ENCODE measurements at regions not wholly inside any gene's neighbourhood (a gene's known extent, or its start where the extent isn't known, plus 50 kb on each side); places are given as distances from the start of the nearest gene placed in this dataset.

DNA sequence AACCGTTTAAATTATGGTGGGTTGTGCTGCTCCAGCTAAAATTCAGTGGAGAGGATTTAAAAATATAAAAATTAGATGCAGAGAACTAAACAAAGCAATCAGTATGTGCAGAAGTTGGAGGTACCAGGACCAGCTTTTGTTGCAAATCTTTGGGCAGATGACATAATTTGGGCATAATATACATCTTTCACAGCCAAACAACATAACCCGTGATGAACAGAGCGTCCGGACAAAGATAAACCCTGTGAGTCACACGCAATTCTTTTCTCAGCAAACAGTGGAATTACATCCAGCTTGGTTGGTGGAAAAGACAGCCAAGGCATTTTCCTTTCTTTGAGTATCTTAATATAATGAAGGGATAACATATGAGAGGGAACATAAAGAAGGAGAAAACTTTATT is 419.4 kb upstream of the ADAMTS9 start:
- Histone ChIP-seq H3K4me3 (ENCODE audit: low read length) (no peak overlapping the region), H3K27ac (ENCODE audit: low read length) (no peak overlapping the region), H3K36me3 (ENCODE audit: control insufficient read depth, low read depth, low read length) (no peaks in the 10 kb centered on the region), H3K9me3 (ENCODE audit: control insufficient read depth, low read depth, low read length) (no peaks in the 10 kb centered on the region), H3K4me1 (ENCODE audit: control insufficient read depth, low read depth, low read length) (no peaks in the 10 kb centered on the region), H3K27me3 (ENCODE audit: control insufficient read depth, insufficient read depth, low read length) (no peaks in the 10 kb centered on the region), H3K9ac (ENCODE audit: low read length) (no peak overlapping the region)

DNA sequence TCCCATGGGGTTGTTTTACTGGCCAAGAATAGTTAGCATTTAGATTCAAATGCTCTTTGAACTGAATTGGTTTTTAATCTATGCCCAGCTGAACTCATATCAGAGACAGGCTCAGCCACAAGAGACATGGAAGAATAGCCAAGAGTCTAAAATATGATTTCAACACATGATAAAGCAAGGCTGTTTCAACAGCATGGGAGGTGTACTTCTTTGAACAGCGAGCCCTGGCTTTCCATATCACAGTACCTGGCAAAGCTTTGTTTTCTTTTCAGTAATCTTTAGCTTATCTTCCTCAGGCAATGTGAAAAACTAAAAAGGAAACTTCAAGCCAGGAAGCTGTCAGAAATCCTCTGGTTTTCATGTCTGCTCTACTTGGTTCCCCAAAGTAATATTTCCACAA is 413.6 kb upstream of the ADAMTS9 start:
- H3K4me3 ChIP-seq (ENCODE audit: low read length): no peak overlapping the region
- no peak overlapping the region for H3K27ac ChIP-seq (ENCODE audit: low read length)
- no peak overlapping the region for H3K9ac ChIP-seq (ENCODE audit: low read length)
- H3K36me3 ChIP-seq (ENCODE audit: control insufficient read depth, low read depth, low read length): no peaks in the 10 kb centered on the region
- H3K27me3 ChIP-seq (ENCODE audit: control insufficient read depth, insufficient read depth, low read length): no peaks in the 10 kb centered on the region
- H3K9me3 ChIP-seq (ENCODE audit: control insufficient read depth, low read depth, low read length): no peaks in the 10 kb centered on the region
- H3K4me1 ChIP-seq (ENCODE audit: control insufficient read depth, low read depth, low read length): peaks cover 8% of the 10 kb centered on the region

DNA sequence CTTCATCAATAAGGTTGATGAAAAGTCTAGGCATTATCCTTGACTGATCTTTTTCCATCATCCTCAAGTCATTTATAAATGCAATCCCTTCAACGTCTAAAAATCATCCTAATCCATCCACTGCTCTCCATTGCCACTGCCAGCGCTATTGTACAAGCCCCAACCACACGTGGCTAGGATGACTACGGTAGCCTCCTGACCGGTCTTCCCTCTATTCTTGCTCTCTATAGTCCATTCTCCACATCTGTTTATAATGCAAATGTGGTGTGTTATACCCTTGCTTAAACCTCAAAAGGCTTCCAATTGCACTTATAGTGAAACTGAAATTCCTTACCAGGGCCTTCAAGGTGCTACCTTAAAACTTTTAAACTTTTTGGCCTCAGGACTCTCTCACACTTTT is 410.6 kb upstream of the ADAMTS9 start:
- H3K27me3 ChIP-seq (ENCODE audit: control insufficient read depth, insufficient read depth, low read length): no peaks in the 10 kb centered on the region
- no peak overlapping the region for H3K27ac ChIP-seq (ENCODE audit: low read length)
- H3K36me3 ChIP-seq (ENCODE audit: control insufficient read depth, low read depth, low read length): no peaks in the 10 kb centered on the region
- no peak overlapping the region for H3K9ac ChIP-seq (ENCODE audit: low read length)
- peaks cover 13% of the 10 kb centered on the region for H3K4me1 ChIP-seq (ENCODE audit: control insufficient read depth, low read depth, low read length)
- H3K4me3 ChIP-seq (ENCODE audit: low read length): no peak overlapping the region
- no peaks in the 10 kb centered on the region for H3K9me3 ChIP-seq (ENCODE audit: control insufficient read depth, low read depth, low read length)

DNA sequence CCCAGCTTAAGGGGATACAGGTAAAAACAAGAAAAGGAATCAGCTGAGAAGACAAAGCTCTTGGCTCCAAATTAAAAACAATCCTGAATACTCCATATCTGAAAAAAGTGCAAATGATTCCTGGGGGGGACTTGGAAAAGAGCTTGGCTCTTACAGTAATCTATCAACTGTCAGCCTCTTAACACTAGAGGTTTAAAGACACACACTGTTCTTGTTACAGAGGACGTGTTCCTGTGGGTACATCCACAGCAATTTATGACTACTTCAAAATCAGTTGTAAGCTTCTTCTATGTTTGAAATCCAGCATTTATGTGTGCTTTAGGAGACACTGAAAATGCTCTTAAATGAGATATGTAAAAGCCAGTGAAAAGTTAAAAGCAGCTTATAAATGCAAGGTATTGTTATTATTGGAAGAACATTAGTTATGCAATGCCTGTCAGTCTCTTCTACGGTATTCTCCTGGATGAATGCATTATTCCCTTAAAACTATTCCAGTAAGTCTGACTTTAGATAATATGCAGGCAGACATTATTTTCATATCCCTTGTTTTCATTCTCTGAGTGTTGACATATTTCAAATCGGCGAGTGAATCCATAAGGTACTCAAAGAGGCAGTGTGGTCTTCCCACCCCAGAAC is 408.4 kb upstream of the ADAMTS9 start:
- no peak overlapping the region for H3K4me3 ChIP-seq (ENCODE audit: low read length)

DNA sequence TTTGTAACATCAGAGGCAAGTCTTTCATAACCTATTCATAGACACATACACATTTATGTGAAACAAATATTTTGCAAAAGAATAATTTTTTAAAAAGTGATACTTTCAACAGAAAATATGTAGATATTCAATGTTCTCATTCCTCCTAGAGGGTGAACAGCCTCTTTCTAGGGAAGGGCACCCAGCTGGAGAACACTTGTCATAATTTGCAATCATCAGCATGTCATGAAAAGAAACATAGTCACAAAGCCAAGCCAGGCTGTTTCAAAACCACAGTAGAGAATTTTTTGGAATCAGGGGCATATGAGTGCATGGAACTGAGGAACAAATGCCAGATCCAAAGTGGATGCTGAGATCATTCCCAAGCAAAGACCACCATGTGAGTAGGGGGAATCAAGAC is 406.9 kb upstream of the ADAMTS9 start:
- H3K9ac ChIP-seq (ENCODE audit: low read length): no peak overlapping the region
- no peak overlapping the region for H3K4me3 ChIP-seq (ENCODE audit: low read length)
- H3K9me3 ChIP-seq (ENCODE audit: control insufficient read depth, low read depth, low read length): no peaks in the 10 kb centered on the region
- peaks cover 13% of the 10 kb centered on the region for H3K4me1 ChIP-seq (ENCODE audit: control insufficient read depth, low read depth, low read length)
- H3K27me3 ChIP-seq (ENCODE audit: control insufficient read depth, insufficient read depth, low read length): no peaks in the 10 kb centered on the region
- H3K36me3 ChIP-seq (ENCODE audit: control insufficient read depth, low read depth, low read length): no peaks in the 10 kb centered on the region
- no peak overlapping the region for H3K27ac ChIP-seq (ENCODE audit: low read length)

More for the DNA sequence above, 408.4 kb upstream of the ADAMTS9 start:
- H3K27me3 ChIP-seq (ENCODE audit: control insufficient read depth, insufficient read depth, low read length): no peaks in the 10 kb centered on the region
- H3K4me1 ChIP-seq (ENCODE audit: control insufficient read depth, low read depth, low read length): peaks cover 13% of the 10 kb centered on the region
- no peak overlapping the region for H3K9ac ChIP-seq (ENCODE audit: low read length)
- no peak overlapping the region for H3K27ac ChIP-seq (ENCODE audit: low read length)
- H3K36me3 ChIP-seq (ENCODE audit: control insufficient read depth, low read depth, low read length): no peaks in the 10 kb centered on the region
- H3K9me3 ChIP-seq (ENCODE audit: control insufficient read depth, low read depth, low read length): no peaks in the 10 kb centered on the region

DNA sequence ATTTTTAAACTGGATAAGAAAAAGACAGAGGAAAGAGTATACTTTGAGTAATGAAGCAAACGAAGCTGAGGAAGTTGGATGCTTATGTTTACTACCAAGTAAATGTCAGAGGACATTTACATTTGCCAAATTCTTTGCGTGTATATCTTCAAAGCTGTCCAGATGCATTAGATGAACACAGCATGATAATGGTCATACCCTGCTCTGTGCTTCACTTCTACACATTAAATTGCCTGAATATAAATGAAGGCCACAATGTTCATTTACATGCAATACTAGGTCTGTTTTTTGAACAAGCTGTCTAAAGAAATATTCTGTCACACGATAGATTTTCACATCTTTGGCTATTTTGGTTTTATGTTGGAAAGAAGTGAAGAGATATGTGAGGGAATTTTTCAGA is 405.8 kb upstream of the ADAMTS9 start:
- Histone ChIP-seq H3K9me3 (ENCODE audit: control insufficient read depth, low read depth, low read length) (no peaks in the 10 kb centered on the region), H3K4me3 (ENCODE audit: low read length) (no peak overlapping the region), H3K36me3 (ENCODE audit: control insufficient read depth, low read depth, low read length) (no peaks in the 10 kb centered on the region), H3K27me3 (ENCODE audit: control insufficient read depth, insufficient read depth, low read length) (no peaks in the 10 kb centered on the region), H3K9ac (ENCODE audit: low read length) (no peak overlapping the region), H3K4me1 (ENCODE audit: control insufficient read depth, low read depth, low read length) (peaks cover 11% of the 10 kb centered on the region), H3K27ac (ENCODE audit: low read length) (no peak overlapping the region)

DNA sequence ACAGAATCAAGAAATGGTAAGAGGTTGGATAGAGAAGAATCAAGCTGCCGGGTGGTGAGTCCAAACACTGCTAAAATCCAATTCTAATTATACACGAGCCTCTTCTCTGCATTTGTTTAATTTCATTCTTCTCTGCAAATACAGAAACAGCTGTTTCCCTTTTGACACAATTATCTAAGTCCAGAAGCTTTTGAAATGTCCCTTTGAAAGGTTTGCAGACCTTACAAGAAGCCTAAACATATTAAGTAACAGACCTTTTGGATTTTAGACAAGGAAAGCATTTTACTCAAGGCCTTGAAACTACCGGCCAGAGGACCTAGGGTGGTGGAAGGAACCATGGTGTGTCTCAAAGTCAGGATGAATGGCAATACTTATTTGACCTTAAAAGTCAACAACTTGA is 403.8 kb upstream of the ADAMTS9 start:
- Histone ChIP-seq H3K4me1 (ENCODE audit: control insufficient read depth, low read depth, low read length) (peaks cover 4% of the 10 kb centered on the region), H3K4me3 (ENCODE audit: low read length) (no peak overlapping the region), H3K27me3 (ENCODE audit: control insufficient read depth, insufficient read depth, low read length) (no peaks in the 10 kb centered on the region), H3K9me3 (ENCODE audit: control insufficient read depth, low read depth, low read length) (no peaks in the 10 kb centered on the region), H3K27ac (ENCODE audit: low read length) (no peak overlapping the region), H3K36me3 (ENCODE audit: control insufficient read depth, low read depth, low read length) (no peaks in the 10 kb centered on the region), H3K9ac (ENCODE audit: low read length) (no peak overlapping the region)

DNA sequence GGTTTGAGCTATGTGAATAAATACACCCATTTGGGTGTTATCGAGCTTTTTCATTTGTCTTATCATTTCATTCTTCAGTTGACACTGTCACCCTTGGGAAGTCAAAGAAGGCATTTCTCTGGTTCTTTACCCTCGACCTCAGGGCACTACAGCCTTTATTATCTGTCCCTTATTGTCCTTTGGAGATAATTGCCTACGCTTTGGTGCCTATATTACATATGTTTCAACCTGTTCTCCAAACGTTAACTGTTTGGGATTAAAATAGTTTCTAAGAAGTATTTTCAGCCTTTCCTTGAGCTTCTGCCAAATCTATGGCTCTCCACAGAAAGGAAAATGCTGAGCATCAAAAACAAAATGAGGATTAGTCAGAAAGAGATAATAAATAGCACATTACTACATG is 395.4 kb upstream of the ADAMTS9 start:
- Histone ChIP-seq H3K36me3 (ENCODE audit: control insufficient read depth, low read depth, low read length) (no peaks in the 10 kb centered on the region), H3K27me3 (ENCODE audit: control insufficient read depth, insufficient read depth, low read length) (no peaks in the 10 kb centered on the region), H3K4me1 (ENCODE audit: control insufficient read depth, low read depth, low read length) (peaks cover 10% of the 10 kb centered on the region), H3K9ac (ENCODE audit: low read length) (no peak overlapping the region), H3K4me3 (ENCODE audit: low read length) (no peak overlapping the region), H3K27ac (ENCODE audit: low read length) (no peak overlapping the region), H3K9me3 (ENCODE audit: control insufficient read depth, low read depth, low read length) (no peaks in the 10 kb centered on the region)

DNA sequence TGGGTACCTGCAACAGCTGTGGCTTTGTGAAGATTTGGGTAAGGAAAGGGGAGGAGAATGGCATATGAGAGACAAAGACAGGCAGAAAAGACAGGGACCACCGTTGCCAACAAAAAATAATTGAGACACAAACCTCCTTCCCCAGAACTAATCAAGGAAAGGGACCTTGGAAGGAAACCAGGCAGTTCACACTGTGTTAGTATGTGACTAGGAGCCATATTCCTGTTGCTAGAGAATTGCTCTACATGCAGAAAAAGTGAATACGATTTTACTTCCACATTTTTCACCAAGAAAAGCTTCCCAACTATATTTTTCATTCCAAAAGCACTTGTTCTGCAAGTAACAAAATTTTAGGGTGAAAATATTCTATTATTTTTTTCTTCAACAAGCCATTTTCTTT is 393.7 kb upstream of the ADAMTS9 start:
- Histone ChIP-seq H3K9ac (ENCODE audit: low read length) (no peak overlapping the region), H3K9me3 (ENCODE audit: control insufficient read depth, low read depth, low read length) (no peaks in the 10 kb centered on the region), H3K27ac (ENCODE audit: low read length) (no peak overlapping the region), H3K36me3 (ENCODE audit: control insufficient read depth, low read depth, low read length) (no peaks in the 10 kb centered on the region), H3K27me3 (ENCODE audit: control insufficient read depth, insufficient read depth, low read length) (no peaks in the 10 kb centered on the region), H3K4me1 (ENCODE audit: control insufficient read depth, low read depth, low read length) (peaks cover 10% of the 10 kb centered on the region), H3K4me3 (ENCODE audit: low read length) (no peak overlapping the region)

DNA sequence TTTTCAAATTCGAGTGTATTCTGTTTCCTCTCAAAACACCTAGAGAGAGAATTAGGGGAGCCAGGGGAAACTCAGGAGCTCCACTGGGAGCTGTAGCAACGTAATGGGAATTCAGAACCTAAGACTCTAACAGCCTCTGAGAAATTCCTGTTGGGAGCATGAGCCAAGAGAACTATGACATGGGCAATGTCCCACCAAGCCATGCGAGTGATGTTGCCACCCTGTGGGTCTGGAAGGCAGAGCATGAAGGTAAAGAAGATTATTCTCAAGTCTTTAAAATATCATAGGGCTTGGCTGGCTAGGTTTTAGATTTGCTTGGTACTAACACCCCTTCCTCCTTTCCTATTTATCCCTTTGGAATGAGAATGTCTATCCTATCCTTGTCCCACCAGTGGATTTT is 392.6 kb upstream of the ADAMTS9 start:
- Histone ChIP-seq H3K4me3 (ENCODE audit: low read length) (no peak overlapping the region), H3K4me1 (ENCODE audit: control insufficient read depth, low read depth, low read length) (peaks cover 10% of the 10 kb centered on the region), H3K36me3 (ENCODE audit: control insufficient read depth, low read depth, low read length) (no peaks in the 10 kb centered on the region)

DNA sequence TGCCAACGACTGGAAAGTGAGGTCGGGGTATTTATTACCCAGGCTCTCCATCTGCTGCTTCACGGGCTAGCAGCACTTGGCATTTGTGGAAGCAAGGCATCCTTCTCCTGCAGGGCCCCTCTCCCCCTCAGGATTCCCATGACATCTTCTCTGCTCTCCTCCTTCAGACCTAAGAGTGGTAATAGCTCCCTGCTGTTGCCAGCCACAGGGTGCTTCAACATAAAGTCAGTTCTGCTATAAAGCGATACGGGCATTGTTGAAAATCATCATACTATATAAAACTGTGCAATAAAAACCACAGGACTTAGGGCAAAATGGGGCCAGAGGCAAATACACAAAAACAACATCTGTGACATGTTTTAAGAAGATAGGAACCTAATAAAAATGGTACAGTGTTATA is 391.8 kb upstream of the ADAMTS9 start:
- H3K9me3 ChIP-seq (ENCODE audit: control insufficient read depth, low read depth, low read length): no peaks in the 10 kb centered on the region
- no peak overlapping the region for H3K4me3 ChIP-seq (ENCODE audit: low read length)
- no peaks in the 10 kb centered on the region for H3K27me3 ChIP-seq (ENCODE audit: control insufficient read depth, insufficient read depth, low read length)
- H3K9ac ChIP-seq (ENCODE audit: low read length): no peak overlapping the region
- no peaks in the 10 kb centered on the region for H3K36me3 ChIP-seq (ENCODE audit: control insufficient read depth, low read depth, low read length)
- H3K27ac ChIP-seq (ENCODE audit: low read length): no peak overlapping the region
- H3K4me1 ChIP-seq (ENCODE audit: control insufficient read depth, low read depth, low read length): peaks cover 10% of the 10 kb centered on the region

More for the DNA sequence above, 392.6 kb upstream of the ADAMTS9 start:
- Histone ChIP-seq H3K9ac (ENCODE audit: low read length) (no peak overlapping the region), H3K9me3 (ENCODE audit: control insufficient read depth, low read depth, low read length) (no peaks in the 10 kb centered on the region), H3K27ac (ENCODE audit: low read length) (no peak overlapping the region), H3K27me3 (ENCODE audit: control insufficient read depth, insufficient read depth, low read length) (no peaks in the 10 kb centered on the region)

DNA sequence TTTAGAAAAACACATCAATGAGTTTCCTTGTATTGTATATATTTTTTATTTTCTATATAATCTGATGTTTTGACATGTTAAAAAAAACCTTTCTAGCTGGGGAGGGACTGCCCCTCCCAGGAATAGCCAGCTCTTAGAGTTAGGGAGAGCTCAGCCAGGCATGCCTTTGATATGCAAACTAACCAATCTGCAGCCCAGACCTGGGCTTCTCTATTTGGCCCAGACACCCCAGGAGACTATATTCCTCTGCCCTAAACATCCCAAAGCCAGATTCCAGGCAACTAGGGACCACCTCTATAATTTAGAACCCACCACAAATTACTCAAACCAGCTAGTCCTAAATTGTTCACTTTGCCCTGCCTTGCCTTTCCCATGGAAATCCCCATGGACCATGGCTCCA is 390.9 kb upstream of the ADAMTS9 start:
- Histone ChIP-seq H3K4me1 (ENCODE audit: control insufficient read depth, low read depth, low read length) (peaks cover 10% of the 10 kb centered on the region), H3K36me3 (ENCODE audit: control insufficient read depth, low read depth, low read length) (no peaks in the 10 kb centered on the region), H3K27me3 (ENCODE audit: control insufficient read depth, insufficient read depth, low read length) (no peaks in the 10 kb centered on the region), H3K4me3 (ENCODE audit: low read length) (no peak overlapping the region), H3K27ac (ENCODE audit: low read length) (no peak overlapping the region), H3K9me3 (ENCODE audit: control insufficient read depth, low read depth, low read length) (no peaks in the 10 kb centered on the region), H3K9ac (ENCODE audit: low read length) (no peak overlapping the region)

Measured in iPS-18a (cell line).